ENCODE measurements at regions not wholly inside any gene's neighbourhood (a gene's known extent, or its start where the extent isn't known, plus 50 kb on each side); places are given as distances from the start of the nearest gene placed in this dataset.
"Not testable (repeated sequence)": the region's sequence is repeated elsewhere in the genome, so short reads cannot be mapped to it uniquely, and the experiment has no call there.

DNA sequence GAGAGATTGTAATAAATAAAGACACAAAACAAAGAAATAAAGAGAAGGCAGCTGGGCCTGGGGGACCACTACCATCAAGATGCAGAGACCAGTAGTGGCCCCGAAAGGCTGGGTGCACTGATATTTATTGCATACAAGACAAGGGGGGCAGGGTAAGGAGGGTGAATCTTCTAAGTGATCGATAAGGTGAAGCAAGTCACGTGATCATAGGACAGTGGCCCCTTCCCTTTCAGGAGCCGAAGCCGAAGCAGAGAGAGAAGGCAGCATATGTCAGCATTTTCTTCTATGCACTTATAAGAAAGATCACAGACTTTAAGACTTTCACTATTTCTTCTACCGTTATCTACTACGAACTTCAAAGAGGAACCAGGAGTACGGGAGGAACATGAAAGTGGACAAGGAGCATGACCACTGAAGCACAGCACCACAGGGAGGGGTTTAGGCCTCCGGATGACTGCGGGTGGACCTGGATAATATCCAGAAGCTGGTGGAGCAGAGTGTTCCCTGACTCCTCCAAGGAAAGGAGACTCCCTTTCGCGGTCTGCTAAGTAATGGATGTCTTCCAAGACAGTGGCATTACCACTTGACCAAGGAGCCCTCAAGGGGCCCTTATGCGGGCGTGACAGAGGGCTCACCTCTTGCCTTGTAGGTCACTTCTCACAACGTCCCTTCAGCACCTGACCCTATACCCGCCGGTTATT, 126.4 kb downstream of the RBM46 start:
- intact Hi-C loops (cut with DNase I); H3K36me3 ChIP-seq; H3K4me1 ChIP-seq; H3K4me3 ChIP-seq; ATAC-seq; H3K27ac ChIP-seq; DNase-seq; H3K9me3 ChIP-seq; H3K27me3 ChIP-seq: not testable (repeated sequence)
- 86 to 89% methylated on average over 17 of the region's 17 CpGs for WGBS, 2 donors

DNA sequence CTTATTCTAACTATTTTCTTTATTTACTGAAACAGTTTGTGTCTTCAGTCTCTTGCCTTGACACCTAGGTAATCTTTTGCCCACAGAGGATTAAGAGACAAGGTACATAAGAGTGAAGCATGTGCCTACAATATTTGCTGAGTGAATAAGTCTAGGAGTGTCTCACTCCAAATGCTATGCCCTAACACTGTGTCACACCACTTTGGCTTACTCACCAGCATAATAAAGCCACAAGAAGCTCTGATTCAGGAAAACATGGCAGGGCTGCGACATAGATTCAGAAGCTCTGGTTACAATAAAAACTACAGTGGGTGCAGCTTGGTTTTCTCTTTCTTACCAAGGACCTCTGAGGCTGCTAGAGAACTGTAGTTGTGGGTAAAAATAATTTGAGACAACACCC, 127.1 kb downstream of the RBM46 start:
- H3K27ac ChIP-seq: no peak overlapping the region
- intact Hi-C loops (cut with DNase I): no loop called here

DNA sequence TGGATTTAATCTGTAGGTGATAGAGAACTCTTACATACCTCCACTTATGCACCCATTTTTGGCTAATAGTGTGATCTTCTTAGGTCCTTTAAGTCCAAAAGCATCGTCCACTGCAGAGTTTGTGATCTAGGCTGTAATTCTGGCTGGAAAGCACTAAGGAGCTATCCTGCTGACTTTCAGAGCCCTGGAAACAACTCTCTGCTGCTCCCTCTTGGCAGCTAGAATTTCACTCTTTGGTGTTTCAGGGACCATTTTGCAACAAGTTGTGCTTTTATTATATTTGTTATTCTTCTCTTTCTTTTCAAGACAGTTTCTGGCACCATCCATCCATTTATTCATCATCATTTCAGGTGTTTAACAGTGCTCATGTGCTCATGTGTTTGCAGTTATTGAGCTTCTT, 130.0 kb downstream of the RBM46 start:
- no peak for DNase-seq
- no peaks in the 10 kb centered on the region for H3K36me3 ChIP-seq
- TF ChIP-seq, protein P1, sequence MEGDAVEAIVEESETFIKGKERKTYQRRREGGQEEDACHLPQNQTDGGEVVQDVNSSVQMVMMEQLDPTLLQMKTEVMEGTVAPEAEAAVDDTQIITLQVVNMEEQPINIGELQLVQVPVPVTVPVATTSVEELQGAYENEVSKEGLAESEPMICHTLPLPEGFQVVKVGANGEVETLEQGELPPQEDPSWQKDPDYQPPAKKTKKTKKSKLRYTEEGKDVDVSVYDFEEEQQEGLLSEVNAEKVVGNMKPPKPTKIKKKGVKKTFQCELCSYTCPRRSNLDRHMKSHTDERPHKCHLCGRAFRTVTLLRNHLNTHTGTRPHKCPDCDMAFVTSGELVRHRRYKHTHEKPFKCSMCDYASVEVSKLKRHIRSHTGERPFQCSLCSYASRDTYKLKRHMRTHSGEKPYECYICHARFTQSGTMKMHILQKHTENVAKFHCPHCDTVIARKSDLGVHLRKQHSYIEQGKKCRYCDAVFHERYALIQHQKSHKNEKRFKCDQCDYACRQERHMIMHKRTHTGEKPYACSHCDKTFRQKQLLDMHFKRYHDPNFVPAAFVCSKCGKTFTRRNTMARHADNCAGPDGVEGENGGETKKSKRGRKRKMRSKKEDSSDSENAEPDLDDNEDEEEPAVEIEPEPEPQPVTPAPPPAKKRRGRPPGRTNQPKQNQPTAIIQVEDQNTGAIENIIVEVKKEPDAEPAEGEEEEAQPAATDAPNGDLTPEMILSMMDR (IDR thresholded peaks at IDR 0.05): no peak
- H3K4me3 ChIP-seq: no peak overlapping the region
- intact Hi-C loops (cut with DNase I): no loop called here
- H3K4me1 ChIP-seq: no peaks in the 10 kb centered on the region
- H3K27ac ChIP-seq: no peak overlapping the region
- peaks cover 0 to 7% (median 0%) of the 10 kb centered on the region in 7 donors for H3K27me3 ChIP-seq
- ATAC-seq: no peak
- 40 to 55% methylated on average over 1 of the region's 1 CpG for WGBS, 2 donors
- peaks cover 0 to 2% (median 0%) of the 10 kb centered on the region in 11 donors for H3K9me3 ChIP-seq

More for the DNA sequence above, 127.1 kb downstream of the RBM46 start:
- ATAC-seq: no peak
- Histone ChIP-seq H3K36me3 (no peaks in the 10 kb centered on the region), H3K27me3 (no peaks in the 10 kb centered on the region), H3K4me1 (no peaks in the 10 kb centered on the region), H3K9me3 (peaks cover 0 to 3% (median 0%) of the 10 kb centered on the region in 11 donors), H3K4me3 (no peak overlapping the region)
- no peak for DNase-seq
- 87 to 94% methylated on average over 1 of the region's 1 CpG for WGBS, 2 donors
- TF ChIP-seq, protein P1 (IDR thresholded peaks at IDR 0.05): no peak

DNA sequence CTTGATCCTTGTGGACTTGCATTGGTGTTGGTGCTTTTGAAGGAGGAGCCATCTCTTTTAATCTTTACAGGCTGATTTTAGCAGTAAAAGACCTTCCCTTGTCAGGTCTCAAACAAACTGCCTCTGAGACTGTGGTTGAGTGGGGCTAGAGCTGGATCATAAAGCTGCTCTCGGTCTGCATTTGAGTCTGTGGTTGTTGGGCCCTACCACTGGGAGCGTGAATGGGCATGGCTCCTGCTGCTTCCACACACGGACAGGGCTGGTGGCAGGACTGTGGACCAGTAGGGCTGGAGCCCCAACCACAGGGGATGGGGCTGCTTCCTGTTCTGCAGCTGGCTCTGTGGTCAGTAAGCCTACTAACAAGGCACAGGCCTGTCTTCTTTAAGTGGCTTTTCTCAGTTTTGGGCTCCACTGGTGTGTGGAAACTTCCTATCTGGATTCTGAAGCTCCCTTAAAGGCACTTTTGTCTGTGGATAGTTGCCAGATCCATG, 130.6 kb downstream of the RBM46 start:
- TF ChIP-seq, protein P1 (IDR thresholded peaks at IDR 0.05): no peak
- no peak for DNase-seq
- Histone ChIP-seq H3K36me3 (no peaks in the 10 kb centered on the region), H3K27ac (no peak overlapping the region), H3K4me1 (no peaks in the 10 kb centered on the region), H3K27me3 (peaks cover 0 to 7% (median 0%) of the 10 kb centered on the region in 7 donors), H3K4me3 (no peak overlapping the region), H3K9me3 (no peaks in the 10 kb centered on the region)
- ATAC-seq: no peak
- intact Hi-C loops (cut with DNase I): no loop called here
- WGBS, 2 donors: 52 to 60% methylated on average over 3 of the region's 3 CpGs

DNA sequence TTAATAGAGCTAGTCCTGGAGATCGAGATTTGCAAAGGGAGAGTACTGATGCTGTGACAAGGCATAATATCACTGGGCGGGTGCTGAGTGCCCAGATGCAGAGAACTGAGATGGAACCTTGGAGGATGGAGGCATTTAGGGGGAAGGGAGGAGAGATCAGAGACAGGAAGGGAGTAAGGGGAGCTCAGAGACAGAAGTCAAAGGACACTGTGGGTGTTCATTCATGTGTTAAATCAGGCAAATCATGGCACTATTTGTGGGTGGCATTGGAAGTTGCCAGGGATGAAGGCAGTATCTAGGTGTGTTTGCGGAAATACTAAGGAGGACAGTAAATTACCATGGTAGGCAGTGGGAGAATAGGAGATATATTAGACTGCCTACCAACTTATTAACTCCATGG, 135.0 kb downstream of the RBM46 start:
- DNase-seq (no peak), ATAC-seq (no peak)
- intact Hi-C loops (cut with DNase I): no loop called here
- TF ChIP-seq, protein P1 (IDR thresholded peaks at IDR 0.05): no peak
- H3K9me3 ChIP-seq: no peaks in the 10 kb centered on the region
- no peak overlapping the region for H3K4me3 ChIP-seq
- no peak overlapping the region for H3K27ac ChIP-seq
- H3K36me3 ChIP-seq: no peaks in the 10 kb centered on the region
- no peaks in the 10 kb centered on the region for H3K4me1 ChIP-seq
- H3K27me3 ChIP-seq: peaks cover 0 to 7% (median 0%) of the 10 kb centered on the region in 7 donors
- 79 to 82% methylated on average over 3 of the region's 3 CpGs for WGBS, 2 donors
